ENCODE measurements at regions not wholly inside any gene's neighbourhood (a gene's known extent, or its start where the extent isn't known, plus 50 kb on each side); places are given as distances from the start of the nearest gene placed in this dataset.

GRCh38 chr12:126506426-126507182, 1441.4 kb downstream of the AACS start:
- no peak for DNase-seq (ENCODE audit: low read depth in 3 of 3)

GRCh38 chr12:126507231-126507630, 1442.0 kb downstream of the AACS start:
- DNase-seq (ENCODE audit: low read depth in 3 of 3) = no peak

GRCh38 chr12:126509572-126509971, 1444.3 kb downstream of the AACS start:
- DNase-seq (ENCODE audit: low read depth in 3 of 3) = no peak

GRCh38 chr12:126510630-126511029, 1445.4 kb downstream of the AACS start:
- no peak for DNase-seq (ENCODE audit: low read depth in 3 of 3)

GRCh38 chr12:126512916-126513913, 1448.0 kb downstream of the AACS start:
- no peak for DNase-seq (ENCODE audit: low read depth in 3 of 3)

- no peak for DNase-seq (ENCODE audit: low read depth in 3 of 3)
Observed at GRCh38 chr12:126518596-126519200, 1453.5 kb downstream of the AACS start.

- DNase-seq (ENCODE audit: low read depth in 3 of 3) = no peak
Observed at GRCh38 chr12:126519833-126520232, 1454.6 kb downstream of the AACS start.

- no peak for DNase-seq (ENCODE audit: low read depth in 3 of 3)
Observed at GRCh38 chr12:126523891-126524290, 1458.7 kb downstream of the AACS start.

GRCh38 chr12:126534495-126534894, 1469.3 kb downstream of the AACS start:
- no peak for DNase-seq (ENCODE audit: low read depth in 3 of 3)

- no peak for DNase-seq (ENCODE audit: low read depth in 3 of 3)
Observed at GRCh38 chr12:126534942-126535341, 1469.7 kb downstream of the AACS start.

GRCh38 chr12:126535971-126536370, 1470.7 kb downstream of the AACS start:
- no peak for DNase-seq (ENCODE audit: low read depth in 3 of 3)

- no peak for DNase-seq (ENCODE audit: low read depth in 3 of 3)
Observed at GRCh38 chr12:126537961-126538530, 1472.8 kb downstream of the AACS start.

- DNase-seq (ENCODE audit: low read depth in 3 of 3) = no peak
Observed at GRCh38 chr12:126538888-126539287, 1473.7 kb downstream of the AACS start.

GRCh38 chr12:126545411-126545810, 1480.2 kb downstream of the AACS start:
- DNase-seq (ENCODE audit: low read depth in 3 of 3) = no peak

- DNase-seq (ENCODE audit: low read depth in 3 of 3) = no peak
Observed at GRCh38 chr12:126547905-126548304, 1482.7 kb downstream of the AACS start.

GRCh38 chr12:126551869-126552268, 1486.6 kb downstream of the AACS start:
- no peak for DNase-seq (ENCODE audit: low read depth in 3 of 3)

- no peak for DNase-seq (ENCODE audit: low read depth in 3 of 3)
Observed at GRCh38 chr12:126554625-126555024, 1489.4 kb downstream of the AACS start.

GRCh38 chr12:126557659-126558058, 1492.4 kb downstream of the AACS start:
- DNase-seq (ENCODE audit: low read depth in 3 of 3) = no peak

GRCh38 chr12:126558219-126558618, 1493.0 kb downstream of the AACS start:
- DNase-seq (ENCODE audit: low read depth in 3 of 3) = no peak

GRCh38 chr12:126558810-126559209, 1493.6 kb downstream of the AACS start:
- DNase-seq (ENCODE audit: low read depth in 3 of 3) = no peak

GRCh38 chr12:126567016-126567415, 1501.8 kb downstream of the AACS start:
- DNase-seq (ENCODE audit: low read depth in 3 of 3) = no peak

- DNase-seq (ENCODE audit: low read depth in 3 of 3) = no peak
Observed at GRCh38 chr12:126569706-126570105, 1504.5 kb downstream of the AACS start.
